GM12891 (cell line): ENCODE measurements at regions not wholly inside any gene's neighbourhood (a gene's known extent, or its start where the extent isn't known, plus 50 kb on each side); places are given as distances from the start of the nearest gene placed in this dataset.

Source experiments
- PAX5 ChIP-seq: IDR thresholded peaks from 2 replicates; pipeline ENCODE4 v1.6.1; 2011; ENCODE audit warnings: low read length, moderate library complexity, mild to moderate bottlenecking; ENCODE audit not compliant: insufficient read depth, severe bottlenecking
- POLR2A ChIP-seq: IDR thresholded peaks from 2 replicates; pipeline ENCODE4 v1.6.1; 2011; ENCODE audit warnings: low read depth, low read length, control low read depth
- POLR2AphosphoS5 ChIP-seq: IDR thresholded peaks from 2 replicates; pipeline ENCODE4 v1.6.1; 2011; ENCODE audit warnings: low read depth, low read length, control low read depth
- TAF1 ChIP-seq: IDR thresholded peaks from 2 replicates; pipeline ENCODE4 v1.6.1; 2011; ENCODE audit warnings: low read depth, low read length, control low read depth

GRCh38 chr16:52191531-52192134 is 355.3 kb downstream of the TOX3 start:
- TF ChIP-seq PAX5, result no peak
- no peak for TF ChIP-seq TAF1
- TF ChIP-seq POLR2A, result no peak
- TF ChIP-seq POLR2AphosphoS5, result no peak
